Hematopoietic multipotent progenitor cell treated with erythropoietin and hydrocortisone succinate and interleukin-3 and kit ligand, for 8 days (in vitro differentiated cells): ENCODE measurements at regions not wholly inside any gene's neighbourhood (a gene's known extent, or its start where the extent isn't known, plus 50 kb on each side); places are given as distances from the start of the nearest gene placed in this dataset.
"Not testable (repeated sequence)": the region's sequence is repeated elsewhere in the genome, so short reads cannot be mapped to it uniquely, and the experiment has no call there.

ENCODE experiments used
- DNase-seq: peaks from one replicate; pipeline ENCODE4 v3.0.0-alpha.2; 2015

DNA sequence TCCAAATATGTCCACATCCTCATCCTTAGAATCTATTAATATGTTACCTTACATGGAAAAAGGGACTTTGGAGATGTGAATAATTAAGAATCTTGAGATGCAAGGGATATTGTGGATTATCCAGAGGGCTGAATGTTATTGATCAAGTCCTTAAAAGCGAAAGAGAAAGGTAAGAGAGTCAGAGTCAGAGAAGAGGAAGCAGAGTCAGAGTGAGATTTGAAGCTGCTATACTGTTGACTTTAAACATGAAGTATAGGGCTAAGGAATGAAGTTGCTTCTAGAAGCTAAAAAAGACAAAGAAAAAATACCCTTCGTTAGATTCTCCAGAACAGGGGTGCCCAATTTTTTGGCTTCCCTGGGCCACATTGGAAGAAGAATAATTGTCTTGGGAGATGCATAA is 627.2 kb upstream of the SLITRK6 start:
- DNase-seq: no peak

- no peak for DNase-seq
Measured at GRCh38 chr13:86429756-86430155, 630.5 kb upstream of the SLITRK6 start.

DNA sequence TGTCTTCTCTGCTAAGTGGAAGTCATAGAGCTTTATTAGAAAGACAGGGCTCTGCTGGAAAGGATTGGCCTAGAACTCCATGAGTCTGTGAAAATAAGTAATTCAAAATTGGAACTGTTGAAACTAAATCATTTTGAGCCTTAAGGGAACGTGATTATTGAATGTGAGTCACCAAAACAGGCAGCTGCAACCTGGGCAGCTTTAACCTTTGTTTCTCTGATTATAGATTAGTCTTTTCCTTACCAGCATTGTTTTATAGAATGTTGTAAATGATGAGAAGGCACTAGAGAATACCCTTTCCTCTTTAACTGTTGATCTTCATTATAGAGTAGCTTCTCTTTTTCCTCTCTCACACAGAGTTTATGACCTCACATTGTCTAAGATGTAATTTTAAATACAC is 638.8 kb upstream of the SLITRK6 start:
- DNase-seq: no peak

GRCh38 chr13:86445206-86445605 is 646.0 kb upstream of the SLITRK6 start:
- no peak for DNase-seq

DNA sequence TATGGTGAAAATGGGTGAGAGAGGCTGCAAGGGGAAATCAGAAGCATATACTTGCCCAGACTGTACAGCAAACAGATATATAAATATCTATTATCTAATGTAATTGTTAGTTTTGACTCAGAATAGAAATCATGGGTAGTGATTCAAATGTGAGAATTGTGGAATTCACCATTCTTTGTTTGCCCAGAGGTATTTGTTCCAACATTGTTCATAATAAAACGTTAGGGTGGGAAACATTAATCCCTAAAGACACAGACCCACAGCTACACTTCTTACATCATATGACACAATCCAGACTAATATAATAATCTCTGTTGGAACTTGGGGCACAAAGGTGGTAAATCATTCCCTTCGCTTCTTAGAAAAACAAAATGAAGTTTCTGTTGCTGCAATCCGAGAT is 646.5 kb upstream of the SLITRK6 start:
- DNase-seq: no peak

DNA sequence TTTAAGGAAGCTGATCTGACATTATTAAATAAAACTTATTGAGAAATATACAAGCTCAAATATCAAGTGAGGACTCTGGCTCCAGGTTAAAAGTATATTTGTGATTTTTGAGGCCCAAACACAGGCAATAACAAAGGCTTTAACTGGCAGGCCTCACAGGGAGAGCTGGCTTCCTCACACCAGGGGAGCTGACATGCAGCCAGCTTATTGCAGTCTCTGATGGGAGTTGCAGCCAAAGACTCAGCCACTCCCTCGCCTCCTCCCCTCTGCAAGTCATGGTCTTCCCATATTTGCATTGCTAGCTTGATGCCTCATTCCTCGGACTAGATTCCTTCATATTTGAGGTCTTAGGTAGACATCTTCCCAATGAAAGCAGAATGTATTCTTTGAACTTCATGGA is 647.1 kb upstream of the SLITRK6 start:
- DNase-seq: no peak

DNA sequence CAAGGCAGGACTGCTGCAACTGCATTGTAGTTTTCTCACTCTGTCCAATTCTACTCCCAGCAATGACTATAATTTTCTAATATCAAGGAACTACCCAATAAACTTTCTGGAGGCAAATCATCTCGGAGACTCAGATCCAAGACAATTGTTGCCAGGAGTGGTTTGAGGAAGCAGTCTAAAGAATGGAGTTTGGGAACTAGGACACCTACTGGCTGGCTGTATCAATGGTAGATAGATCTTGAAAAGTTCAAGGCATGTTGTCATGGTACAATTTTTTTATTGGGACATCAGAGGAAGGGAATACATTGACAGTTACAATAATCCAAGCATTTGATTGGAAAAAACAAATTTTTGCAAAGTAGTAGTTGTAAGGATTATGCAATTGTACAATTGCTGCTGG is 648.3 kb upstream of the SLITRK6 start:
- no peak for DNase-seq

GRCh38 chr13:86462011-86462410 is 662.8 kb upstream of the SLITRK6 start:
- DNase-seq: no peak

- no peak for DNase-seq
Measured at GRCh38 chr13:86464193-86464592, 665.0 kb upstream of the SLITRK6 start.

- no peak for DNase-seq
Measured at GRCh38 chr13:86474971-86475370, 675.8 kb upstream of the SLITRK6 start.

DNA sequence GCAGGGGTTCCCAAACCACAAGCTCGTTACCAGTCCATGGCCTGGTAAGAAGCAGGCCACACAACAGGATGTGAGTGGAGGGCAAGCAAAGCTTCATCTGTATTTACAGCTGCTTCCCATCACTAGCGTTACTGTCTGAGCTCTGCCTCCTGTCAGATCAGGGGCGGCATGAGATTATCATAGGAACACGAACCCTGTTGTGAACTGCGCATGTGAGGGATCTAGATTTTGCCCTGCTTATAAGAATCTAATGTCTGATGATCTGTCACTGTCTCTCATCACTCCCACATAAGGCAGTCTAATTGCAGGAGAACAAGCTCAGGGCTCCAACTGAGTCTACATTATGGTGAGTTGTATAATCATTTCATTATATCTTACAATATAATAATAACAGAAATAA is 677.4 kb upstream of the SLITRK6 start:
- DNase-seq: no peak

DNA sequence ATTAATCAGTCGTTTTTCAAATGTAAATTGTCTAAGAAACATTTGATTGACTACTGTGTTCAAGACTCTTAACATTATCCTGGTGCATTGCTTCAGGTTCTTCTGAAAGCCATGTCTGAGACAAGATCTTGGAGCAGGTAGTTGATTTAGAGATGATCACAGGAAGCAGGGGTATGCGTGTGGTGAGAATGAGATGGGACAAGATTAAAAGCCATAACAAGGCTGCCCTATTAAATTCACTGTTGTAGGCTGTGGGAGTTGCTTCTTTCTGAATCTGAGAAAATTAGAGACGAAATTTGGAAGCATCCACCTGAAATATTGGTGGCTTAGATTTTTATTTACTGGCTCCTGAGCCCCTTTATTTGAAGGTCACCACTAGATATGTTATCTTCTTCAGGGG is 687.4 kb upstream of the SLITRK6 start:
- DNase-seq: no peak

- no peak for DNase-seq
Measured at GRCh38 chr13:86491121-86491520, 691.9 kb upstream of the SLITRK6 start.

DNA sequence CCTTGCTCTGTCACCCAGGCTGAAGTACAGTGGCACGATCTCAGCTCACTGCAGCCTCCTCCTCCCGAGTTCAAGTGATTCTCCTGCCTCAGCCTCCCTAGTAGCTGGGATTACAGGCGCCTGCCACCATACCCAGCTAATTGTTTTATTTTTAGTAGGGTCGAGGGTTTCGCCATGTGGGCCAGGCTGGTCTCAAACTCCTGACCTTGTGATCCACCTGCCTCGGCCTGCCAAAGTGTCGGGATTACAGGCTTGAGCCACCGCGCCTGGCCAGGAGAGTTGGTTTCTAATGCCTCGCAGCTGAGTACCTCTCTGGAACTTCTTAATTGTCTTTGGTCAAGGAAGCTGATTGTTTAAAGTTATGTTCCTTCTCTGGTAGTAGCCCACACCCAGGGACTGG is 702.7 kb upstream of the SLITRK6 start:
- DNase-seq: not testable (repeated sequence)

DNA sequence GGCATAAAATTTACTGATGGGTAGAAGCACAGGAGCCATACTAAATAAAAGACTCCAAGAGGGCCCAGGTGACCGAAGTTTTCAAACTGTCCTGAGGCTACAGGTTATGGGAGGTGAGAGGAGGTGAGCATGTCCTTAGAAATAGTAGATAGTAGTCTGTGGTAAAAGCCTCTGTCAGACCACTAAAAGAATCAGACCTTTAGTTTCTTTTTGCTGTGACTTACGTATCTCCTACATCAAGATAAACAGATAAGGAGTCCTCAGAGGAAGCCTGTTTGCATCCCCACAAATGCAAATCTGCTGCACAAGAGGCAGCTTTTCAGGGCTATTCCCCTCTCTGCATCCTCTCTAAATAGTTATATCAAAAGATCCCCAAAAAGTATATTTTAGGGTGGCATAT is 711.6 kb upstream of the SLITRK6 start:
- DNase-seq: no peak

GRCh38 chr13:86541461-86541860 is 742.2 kb upstream of the SLITRK6 start:
- no peak for DNase-seq

- no peak for DNase-seq
Measured at GRCh38 chr13:86554066-86554465, 754.8 kb upstream of the SLITRK6 start.

DNA sequence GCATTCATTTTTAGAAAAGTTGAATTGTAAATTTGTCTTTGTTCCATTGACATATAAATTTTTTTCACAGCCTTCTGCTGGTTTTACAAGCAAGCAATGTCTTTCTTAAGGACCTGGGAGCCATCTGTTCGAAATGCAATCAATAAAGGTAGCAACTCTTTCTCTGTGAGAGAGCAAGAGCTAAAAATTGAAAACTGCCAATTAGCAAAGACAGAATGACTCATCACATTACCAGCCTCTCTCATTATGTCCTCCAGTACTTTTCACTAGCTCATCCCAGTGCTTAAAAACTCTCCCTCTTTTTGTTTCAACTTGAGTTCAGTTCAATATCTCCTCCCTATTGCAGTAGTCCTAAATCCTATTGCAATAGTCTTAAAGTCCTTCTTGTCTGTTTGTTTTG is 760.7 kb upstream of the SLITRK6 start:
- no peak for DNase-seq

GRCh38 chr13:86562866-86563265 is 763.6 kb upstream of the SLITRK6 start:
- DNase-seq: no peak

- DNase-seq: no peak
Measured at GRCh38 chr13:86563308-86563707, 764.1 kb upstream of the SLITRK6 start.

DNA sequence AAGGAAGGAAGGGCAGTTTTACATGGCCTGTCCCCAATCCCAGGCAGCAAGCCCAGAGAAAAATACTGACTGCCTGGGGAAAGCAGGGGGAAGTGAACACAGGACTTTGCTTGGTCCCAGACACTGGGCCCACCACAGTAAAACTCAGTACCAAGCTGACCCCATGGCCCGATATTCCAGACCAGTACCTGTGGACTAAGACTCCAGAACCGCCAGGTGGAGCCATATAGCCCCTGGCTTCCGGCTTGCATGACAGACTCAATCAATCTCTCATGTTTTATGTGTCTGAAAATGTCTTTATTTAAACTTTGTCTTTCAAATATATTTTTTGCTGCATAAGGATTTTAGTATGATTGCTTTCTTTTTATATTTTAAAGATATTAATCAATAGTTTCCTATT is 767.9 kb upstream of the SLITRK6 start:
- no peak for DNase-seq

DNA sequence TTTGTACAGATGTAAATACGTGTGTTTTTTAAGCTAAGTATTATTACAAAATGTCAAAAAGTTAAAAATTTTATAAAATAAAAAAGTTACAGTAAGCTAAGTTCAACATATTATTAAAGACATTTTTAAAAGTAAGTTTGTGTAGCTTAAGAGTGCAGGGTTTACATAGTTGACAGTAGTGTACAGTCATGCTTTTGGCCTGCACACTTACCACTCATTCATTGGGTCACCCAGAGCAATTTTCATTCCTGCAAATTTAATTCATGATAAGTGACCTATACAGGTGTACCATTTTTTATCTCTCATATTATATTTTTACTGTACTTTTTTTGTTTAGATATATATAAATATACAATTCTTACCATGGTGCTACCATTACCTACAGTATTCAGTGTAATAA is 769.9 kb upstream of the SLITRK6 start:
- DNase-seq: no peak

- no peak for DNase-seq
Measured at GRCh38 chr13:86569974-86570373, 770.8 kb upstream of the SLITRK6 start.

DNA sequence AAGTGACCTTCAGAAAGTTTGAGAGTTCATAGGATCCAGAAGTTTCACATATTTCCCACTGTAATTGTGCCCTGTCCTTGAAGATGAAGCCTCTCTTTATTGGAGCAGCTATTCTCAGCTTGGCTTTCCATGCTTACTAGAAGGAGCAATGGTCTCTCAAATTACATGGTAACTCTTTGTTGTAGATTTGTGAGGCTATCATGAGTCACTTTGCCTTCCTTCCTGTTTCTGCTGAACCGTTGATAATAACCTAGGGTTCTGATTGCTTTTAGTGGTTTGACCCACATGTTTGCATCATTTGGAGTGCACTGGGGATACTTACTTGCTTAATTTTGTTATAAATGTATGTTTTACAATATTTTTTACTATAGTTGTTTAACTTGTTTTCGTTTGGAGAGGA is 772.9 kb upstream of the SLITRK6 start:
- DNase-seq: no peak

GRCh38 chr13:86579662-86580061 is 780.4 kb upstream of the SLITRK6 start:
- DNase-seq: no peak

GRCh38 chr13:86581706-86582105 is 782.5 kb upstream of the SLITRK6 start:
- DNase-seq: no peak
